Endothelial cell (in vitro differentiated cells): ENCODE measurements at regions not wholly inside any gene's neighbourhood (a gene's known extent, or its start where the extent isn't known, plus 50 kb on each side); places are given as distances from the start of the nearest gene placed in this dataset.
"Not testable (repeated sequence)": the region's sequence is repeated elsewhere in the genome, so short reads cannot be mapped to it uniquely, and the experiment has no call there.

ENCODE experiments used
- DNase-seq: peaks from one replicate; pipeline ENCODE4 v3.0.0; 2021; ENCODE audit warnings: low spot score
- H3K27ac Mint-ChIP-seq: one replicate; pipeline ENCODE4 v1.8.0; 2021; ENCODE audit warnings: mixed read lengths, inconsistent platforms; ENCODE audit not compliant: unreplicated experiment
- H3K27me3 Mint-ChIP-seq: one replicate; pipeline ENCODE4 v1.8.0; 2021; ENCODE audit warnings: mild to moderate bottlenecking, moderate library complexity, mixed read lengths, inconsistent platforms; ENCODE audit not compliant: unreplicated experiment
- H3K36me3 Mint-ChIP-seq: one replicate; pipeline ENCODE4 v1.8.0; 2021; ENCODE audit warnings: mild to moderate bottlenecking, low read depth, mixed read lengths, inconsistent platforms; ENCODE audit not compliant: unreplicated experiment
- H3K4me1 Mint-ChIP-seq: one replicate; pipeline ENCODE4 v1.8.0; 2021; ENCODE audit warnings: mild to moderate bottlenecking, mixed read lengths, inconsistent platforms; ENCODE audit not compliant: unreplicated experiment
- H3K4me3 Mint-ChIP-seq: one replicate; pipeline ENCODE4 v1.8.0; 2021; ENCODE audit warnings: mild to moderate bottlenecking, mixed read lengths, inconsistent platforms; ENCODE audit not compliant: unreplicated experiment
- H3K9me3 Mint-ChIP-seq: one replicate; pipeline ENCODE4 v1.8.0; 2021; ENCODE audit warnings: mixed read lengths, inconsistent platforms; ENCODE audit not compliant: unreplicated experiment
- CTCF ChIP-seq: fragments of 200-600 bp; sonication (generic); IDR thresholded peaks from one replicate; pipeline ENCODE4 v1.5.0; 2021; ENCODE audit warnings: antibody characterized with exemption; ENCODE audit not compliant: unreplicated experiment

GRCh38 chr6:47420394-47421371, 56.9 kb upstream of the CD2AP start:
- H3K27ac Mint-ChIP-seq, result no peak overlapping the region
- DNase-seq, result no peak
- no peak for TF ChIP-seq CTCF

GRCh38 chr6:47423079-47423478, 54.5 kb upstream of the CD2AP start:
- Mint-ChIP-seq H3K27ac (no peak overlapping the region), H3K27me3 (peaks cover 6% of the 10 kb centered on the region), H3K4me1 (no peaks in the 10 kb centered on the region), H3K36me3 (no peaks in the 10 kb centered on the region), H3K4me3 (no peak overlapping the region), H3K9me3 (no peaks in the 10 kb centered on the region)
- no peak for DNase-seq
- no peak for TF ChIP-seq CTCF

More at GRCh38 chr6:47420394-47421371, 56.9 kb upstream of the CD2AP start:
- H3K9me3 Mint-ChIP-seq, result no peaks in the 10 kb centered on the region
- no peaks in the 10 kb centered on the region for H3K36me3 Mint-ChIP-seq
- H3K27me3 Mint-ChIP-seq, result peaks cover 6% of the 10 kb centered on the region
- H3K4me3 Mint-ChIP-seq, result no peak overlapping the region
- H3K4me1 Mint-ChIP-seq, result no peaks in the 10 kb centered on the region

- DNase-seq, result no peak
- Mint-ChIP-seq H3K27me3 (peaks cover 6% of the 10 kb centered on the region), H3K36me3 (no peaks in the 10 kb centered on the region), H3K4me3 (no peak overlapping the region), H3K27ac (no peak overlapping the region), H3K4me1 (no peaks in the 10 kb centered on the region), H3K9me3 (no peaks in the 10 kb centered on the region)
- TF ChIP-seq CTCF, result no peak
These were observed 53.2 kb upstream of the CD2AP start for GRCh38 chr6:47424436-47424836.

- not testable (repeated sequence) for H3K4me3 Mint-ChIP-seq, H3K4me1 Mint-ChIP-seq, DNase-seq, H3K27ac Mint-ChIP-seq, H3K27me3 Mint-ChIP-seq, H3K36me3 Mint-ChIP-seq, H3K9me3 Mint-ChIP-seq
These were observed 51.9 kb upstream of the CD2AP start for GRCh38 chr6:47425724-47426123.

- Mint-ChIP-seq H3K36me3 (peaks cover 4% of the 10 kb centered on the region), H3K9me3 (no peaks in the 10 kb centered on the region), H3K27ac (no peak overlapping the region), H3K4me1 (no peaks in the 10 kb centered on the region), H3K4me3 (no peak overlapping the region), H3K27me3 (peaks cover 6% of the 10 kb centered on the region)
- no peak for TF ChIP-seq CTCF
- no peak for DNase-seq
These were observed 50.9 kb upstream of the CD2AP start for GRCh38 chr6:47426524-47427302.
